Neural cell (in vitro differentiated cells): ENCODE measurements at regions not wholly inside any gene's neighbourhood (a gene's known extent, or its start where the extent isn't known, plus 50 kb on each side); places are given as distances from the start of the nearest gene placed in this dataset.

Experiments used
- H2AFZ ChIP-seq: fragments of 200-600, 300-800 bp; sonication (generic), shearing (Covaris generic); 2 replicates; pipeline ENCODE4 v1.6.0; 2014; ENCODE audit warnings: low read depth, mild to moderate bottlenecking, antibody characterized with exemption, low read length, moderate library complexity
- H3F3A ChIP-seq: fragments of 200-600 bp; shearing (Covaris generic); 2 replicates; pipeline ENCODE4 v1.6.1; 2016; ENCODE audit warnings: mild to moderate bottlenecking, moderate library complexity, mixed read lengths, antibody characterized with exemption, low read length; ENCODE audit not compliant: insufficient read depth, poor library complexity, severe bottlenecking
- H3K27ac ChIP-seq: fragments of 200-600, 300-800 bp; sonication (generic), shearing (Covaris generic); 2 replicates; pipeline ENCODE4 v1.5.1; 2014; ENCODE audit warnings: mild to moderate bottlenecking, low read length, moderate library complexity
- H3K27me3 ChIP-seq: fragments of 300-800, 200-600 bp; sonication (generic), shearing (Covaris generic); 2 replicates; pipeline ENCODE4 v1.6.0; 2014; ENCODE audit warnings: mild to moderate bottlenecking, low read depth, low read length, moderate library complexity; ENCODE audit not compliant: insufficient read depth
- H3K36me3 ChIP-seq: fragments of 300-800, 200-600 bp; sonication (generic), shearing (Covaris generic); 2 replicates; pipeline ENCODE4 v1.5.1; 2014; ENCODE audit warnings: mild to moderate bottlenecking, antibody characterized with exemption, low read length, moderate library complexity; ENCODE audit not compliant: insufficient read depth
- H3K4me2 ChIP-seq: fragments of 300-800, 200-600 bp; sonication (generic), shearing (Covaris generic); 2 replicates; pipeline ENCODE4 v1.6.0; 2014; ENCODE audit warnings: mild to moderate bottlenecking, low read length
- H3K4me3 ChIP-seq: fragments of 300-800, 200-600 bp; sonication (generic), shearing (Covaris generic); 2 replicates; pipeline ENCODE4 v1.5.1; 2014; ENCODE audit warnings: mild to moderate bottlenecking, low read length, moderate library complexity
- H3K79me2 ChIP-seq: fragments of 200-600 bp; shearing (Covaris generic); replicated peaks from 2 replicates; pipeline ENCODE4 v1.6.0; 2014; ENCODE audit warnings: mild to moderate bottlenecking, low read length, moderate library complexity; ENCODE audit not compliant: insufficient read depth
- H3K9ac ChIP-seq: fragments of 300-800, 200-600 bp; sonication (generic), shearing (Covaris generic); 2 replicates; pipeline ENCODE4 v1.6.1; 2016; ENCODE audit warnings: mild to moderate bottlenecking, low read length, mixed read lengths
- H3K9me2 ChIP-seq: fragments of 200-600 bp; shearing (Covaris generic); 2 replicates; pipeline ENCODE4 v1.6.1; 2016; ENCODE audit warnings: mild to moderate bottlenecking, low read length, mixed read lengths; ENCODE audit not compliant: insufficient read depth
- H3K9me3 ChIP-seq: fragments of 200-600, 300-800 bp; sonication (generic), shearing (Covaris generic); 2 replicates; pipeline ENCODE4 v1.6.1; 2016; ENCODE audit warnings: mild to moderate bottlenecking, mixed run types, low read length, moderate library complexity, mixed read lengths
- H4K20me1 ChIP-seq: fragments of 200-600 bp; shearing (Covaris generic); 2 replicates; pipeline ENCODE4 v1.6.1; 2016; ENCODE audit warnings: mild to moderate bottlenecking, mixed run types; ENCODE audit not compliant: insufficient read depth
- CTCF ChIP-seq: fragments of 450-650 bp; IDR thresholded peaks from 2 replicates; pipeline ENCODE4 v1.5.1; 2014; ENCODE audit warnings: antibody characterized with exemption, mild to moderate bottlenecking, moderate library complexity; ENCODE audit not compliant: poor library complexity, severe bottlenecking
- EP300 ChIP-seq: fragments of 450-650 bp; conservative IDR thresholded peaks from 2 replicates; pipeline ENCODE4 v1.6.1; 2014; ENCODE audit warnings: antibody characterized with exemption, mild to moderate bottlenecking, moderate library complexity; ENCODE audit not compliant: poor library complexity, severe bottlenecking
- EZH2 ChIP-seq: fragments of 200-600, 300-800 bp; shearing (Covaris generic), sonication (generic); IDR thresholded peaks from 2 replicates; pipeline ENCODE4 v1.6.1; 2014; ENCODE audit warnings: antibody characterized with exemption, low read length, borderline replicate concordance, mild to moderate bottlenecking; ENCODE audit not compliant: insufficient read depth, poor library complexity, severe bottlenecking
- MXI1 ChIP-seq: fragments of 450-650 bp; conservative IDR thresholded peaks from 2 replicates; pipeline ENCODE4 v1.6.1; 2014; ENCODE audit warnings: antibody characterized with exemption, mild to moderate bottlenecking; ENCODE audit not compliant: poor library complexity, severe bottlenecking
- POLR2AphosphoS5 ChIP-seq: IDR thresholded peaks from 2 replicates; pipeline ENCODE4 v1.6.1; 2012
- RAD21 ChIP-seq: fragments of 450-650 bp; conservative IDR thresholded peaks from 2 replicates; pipeline ENCODE4 v1.6.1; 2014; ENCODE audit warnings: antibody characterized with exemption, mild to moderate bottlenecking, moderate library complexity
- SMC3 ChIP-seq: fragments of 450-650 bp; conservative IDR thresholded peaks from 2 replicates; pipeline ENCODE4 v1.6.1; 2014; ENCODE audit warnings: antibody characterized with exemption, mild to moderate bottlenecking, moderate library complexity; ENCODE audit not compliant: poor library complexity
- TAF1 ChIP-seq: IDR thresholded peaks from 2 replicates; pipeline ENCODE4 v1.6.1; 2012; ENCODE audit warnings: low read depth
- TF ChIP-seq, protein P1 (sequence below): IDR thresholded peaks from 2 replicates; pipeline ENCODE4 v1.6.1; 2012; ENCODE audit warnings: borderline replicate concordance

- H3K9me2 ChIP-seq: no peaks in the 10 kb centered on the region
- no peaks in the 10 kb centered on the region for H3F3A ChIP-seq
- TF ChIP-seq EZH2: no peak
- TF ChIP-seq MXI1: no peak
- TF ChIP-seq CTCF: no peak
- TF ChIP-seq, protein P1, sequence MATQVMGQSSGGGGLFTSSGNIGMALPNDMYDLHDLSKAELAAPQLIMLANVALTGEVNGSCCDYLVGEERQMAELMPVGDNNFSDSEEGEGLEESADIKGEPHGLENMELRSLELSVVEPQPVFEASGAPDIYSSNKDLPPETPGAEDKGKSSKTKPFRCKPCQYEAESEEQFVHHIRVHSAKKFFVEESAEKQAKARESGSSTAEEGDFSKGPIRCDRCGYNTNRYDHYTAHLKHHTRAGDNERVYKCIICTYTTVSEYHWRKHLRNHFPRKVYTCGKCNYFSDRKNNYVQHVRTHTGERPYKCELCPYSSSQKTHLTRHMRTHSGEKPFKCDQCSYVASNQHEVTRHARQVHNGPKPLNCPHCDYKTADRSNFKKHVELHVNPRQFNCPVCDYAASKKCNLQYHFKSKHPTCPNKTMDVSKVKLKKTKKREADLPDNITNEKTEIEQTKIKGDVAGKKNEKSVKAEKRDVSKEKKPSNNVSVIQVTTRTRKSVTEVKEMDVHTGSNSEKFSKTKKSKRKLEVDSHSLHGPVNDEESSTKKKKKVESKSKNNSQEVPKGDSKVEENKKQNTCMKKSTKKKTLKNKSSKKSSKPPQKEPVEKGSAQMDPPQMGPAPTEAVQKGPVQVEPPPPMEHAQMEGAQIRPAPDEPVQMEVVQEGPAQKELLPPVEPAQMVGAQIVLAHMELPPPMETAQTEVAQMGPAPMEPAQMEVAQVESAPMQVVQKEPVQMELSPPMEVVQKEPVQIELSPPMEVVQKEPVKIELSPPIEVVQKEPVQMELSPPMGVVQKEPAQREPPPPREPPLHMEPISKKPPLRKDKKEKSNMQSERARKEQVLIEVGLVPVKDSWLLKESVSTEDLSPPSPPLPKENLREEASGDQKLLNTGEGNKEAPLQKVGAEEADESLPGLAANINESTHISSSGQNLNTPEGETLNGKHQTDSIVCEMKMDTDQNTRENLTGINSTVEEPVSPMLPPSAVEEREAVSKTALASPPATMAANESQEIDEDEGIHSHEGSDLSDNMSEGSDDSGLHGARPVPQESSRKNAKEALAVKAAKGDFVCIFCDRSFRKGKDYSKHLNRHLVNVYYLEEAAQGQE: no peak
- no peak for TF ChIP-seq RAD21
- no peak for TF ChIP-seq SMC3
- TF ChIP-seq TAF1: no peak
- no peak for TF ChIP-seq EP300
- TF ChIP-seq POLR2AphosphoS5: no peak
- H3K79me2 ChIP-seq: no peaks in the 10 kb centered on the region
- H3K27me3 ChIP-seq: no peaks in the 10 kb centered on the region
- H3K27ac ChIP-seq: no peak overlapping the region
- no peaks in the 10 kb centered on the region for H4K20me1 ChIP-seq
- no peak overlapping the region for H3K4me2 ChIP-seq
- H3K4me3 ChIP-seq: no peak overlapping the region
- no peaks in the 10 kb centered on the region for H3K36me3 ChIP-seq
- H2AFZ ChIP-seq: no peak overlapping the region
- no peak overlapping the region for H3K9ac ChIP-seq
- no peaks in the 10 kb centered on the region for H3K9me3 ChIP-seq
These were observed 176.9 kb downstream of the UTRN start for GRCh38 chr6:144462058-144462457.

DNA sequence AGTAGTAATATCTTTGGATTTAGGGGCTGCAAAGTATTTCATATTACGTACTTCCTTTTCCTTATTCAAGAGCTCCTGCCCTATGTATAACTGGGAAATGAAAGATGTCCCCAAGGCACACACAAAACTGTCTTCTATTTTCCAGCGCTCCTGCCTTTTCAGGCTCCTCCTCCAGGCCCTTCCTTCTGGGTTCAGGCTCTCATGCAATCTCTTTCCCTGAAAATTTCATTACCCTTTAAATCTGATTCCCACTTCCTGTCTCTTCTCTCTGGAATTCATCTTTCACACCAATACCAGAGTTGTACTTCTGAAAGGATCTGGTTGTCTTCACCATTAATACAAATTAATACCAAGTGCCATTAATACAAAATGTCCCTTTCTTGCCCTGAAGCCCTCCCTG, 181.6 kb downstream of the UTRN start:
- Histone ChIP-seq H3K27me3 (no peaks in the 10 kb centered on the region), H3K9me2 (no peaks in the 10 kb centered on the region), H4K20me1 (no peaks in the 10 kb centered on the region), H3K36me3 (no peaks in the 10 kb centered on the region), H3K79me2 (no peaks in the 10 kb centered on the region), H3K9ac (no peak overlapping the region), H3K27ac (no peak overlapping the region), H3K4me2 (no peak overlapping the region), H2AFZ (no peak overlapping the region), H3F3A (no peaks in the 10 kb centered on the region), H3K9me3 (no peaks in the 10 kb centered on the region), H3K4me3 (no peak overlapping the region)
- TF ChIP-seq POLR2AphosphoS5 (no peak), MXI1 (no peak), SMC3 (no peak), EZH2 (no peak), EP300 (no peak), RAD21 (no peak), TAF1 (no peak), CTCF (no peak)
- TF ChIP-seq, protein P1: no peak
